Activated T-cell treated with anti-CD3 and anti-CD28 coated beads for 24 hours (primary cell): ENCODE measurements at regions not wholly inside any gene's neighbourhood (a gene's known extent, or its start where the extent isn't known, plus 50 kb on each side); places are given as distances from the start of the nearest gene placed in this dataset.
"Not testable (repeated sequence)": the region's sequence is repeated elsewhere in the genome, so short reads cannot be mapped to it uniquely, and the experiment has no call there.

Source experiments
- DNase-seq: peaks from one replicate; pipeline ENCODE4 v3.0.0-alpha.2; 2020; ENCODE audit warnings: low read depth

- no peak for DNase-seq
These were observed 255.3 kb upstream of the TRPC7 start for GRCh38 chr5:136620621-136621020.

- DNase-seq, result no peak
These were observed 254.7 kb upstream of the TRPC7 start for GRCh38 chr5:136620016-136620419.

GRCh38 chr5:136619556-136619955 is 254.2 kb upstream of the TRPC7 start:
- no peak for DNase-seq

- no peak for DNase-seq
These were observed 250.1 kb upstream of the TRPC7 start for GRCh38 chr5:136615251-136616119.

GRCh38 chr5:136613230-136613629 is 247.9 kb upstream of the TRPC7 start:
- no peak for DNase-seq

GRCh38 chr5:136605638-136606037 is 240.3 kb upstream of the TRPC7 start:
- DNase-seq, result no peak

GRCh38 chr5:136600306-136600705 is 235.0 kb upstream of the TRPC7 start:
- no peak for DNase-seq

GRCh38 chr5:136598802-136599404 is 233.6 kb upstream of the TRPC7 start:
- DNase-seq, result no peak

- DNase-seq, result no peak
These were observed 229.1 kb upstream of the TRPC7 start for GRCh38 chr5:136594416-136594815.

- no peak for DNase-seq
These were observed 225.2 kb upstream of the TRPC7 start for GRCh38 chr5:136590581-136590980.

- DNase-seq, result no peak
These were observed 220.9 kb upstream of the TRPC7 start for GRCh38 chr5:136586196-136586595.

GRCh38 chr5:136584474-136584873 is 219.1 kb upstream of the TRPC7 start:
- no peak for DNase-seq

- no peak for DNase-seq
These were observed 213.9 kb upstream of the TRPC7 start for GRCh38 chr5:136579238-136579637.

GRCh38 chr5:136569875-136570274 is 204.5 kb upstream of the TRPC7 start:
- DNase-seq, result not testable (repeated sequence)

GRCh38 chr5:136565457-136565856 is 200.1 kb upstream of the TRPC7 start:
- DNase-seq, result not testable (repeated sequence)

- not testable (repeated sequence) for DNase-seq
These were observed 199.7 kb upstream of the TRPC7 start for GRCh38 chr5:136565050-136565449.

GRCh38 chr5:136564431-136564830 is 199.1 kb upstream of the TRPC7 start:
- not testable (repeated sequence) for DNase-seq

GRCh38 chr5:136563489-136563888 is 198.1 kb upstream of the TRPC7 start:
- no peak for DNase-seq

GRCh38 chr5:136560126-136560525 is 194.8 kb upstream of the TRPC7 start:
- DNase-seq, result no peak

GRCh38 chr5:136559651-136560050 is 194.3 kb upstream of the TRPC7 start:
- DNase-seq, result no peak

- DNase-seq, result not testable (repeated sequence)
These were observed 181.8 kb upstream of the TRPC7 start for GRCh38 chr5:136547096-136547495.

GRCh38 chr5:136546441-136546840 is 181.1 kb upstream of the TRPC7 start:
- not testable (repeated sequence) for DNase-seq

GRCh38 chr5:136545031-136545430 is 179.7 kb upstream of the TRPC7 start:
- not testable (repeated sequence) for DNase-seq
